ENCODE measurements at regions not wholly inside any gene's neighbourhood (a gene's known extent, or its start where the extent isn't known, plus 50 kb on each side); places are given as distances from the start of the nearest gene placed in this dataset.
"Not testable (repeated sequence)": the region's sequence is repeated elsewhere in the genome, so short reads cannot be mapped to it uniquely, and the experiment has no call there.

GRCh38 chr18:30828700-30829099, 213.8 kb downstream of the DSC3 start:
- no peak for DNase-seq (ENCODE audit: low read depth)

DNA sequence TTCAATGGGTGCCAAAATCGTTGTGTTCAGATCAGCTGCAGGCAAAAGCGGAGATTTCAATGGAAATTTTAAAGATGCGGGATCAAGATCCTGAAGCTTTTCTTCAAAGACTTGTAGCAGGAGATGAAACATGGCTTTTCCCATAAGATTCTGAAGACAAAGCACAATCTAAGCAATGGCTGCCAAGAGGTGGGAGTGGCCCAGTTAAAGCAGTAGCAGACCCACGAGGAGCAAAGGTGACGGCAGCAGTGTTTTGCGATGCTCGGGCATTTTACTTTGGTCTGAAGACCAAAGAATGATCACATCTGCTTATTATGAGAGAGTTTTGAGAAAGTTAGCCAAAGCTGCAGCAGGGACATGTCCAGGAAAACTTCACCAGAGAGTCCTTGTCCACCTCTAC, 222.9 kb downstream of the DSC3 start:
- no peak for DNase-seq (ENCODE audit: low read depth)

- no peak for DNase-seq (ENCODE audit: low read depth)
These were observed 228.1 kb downstream of the DSC3 start for GRCh38 chr18:30814446-30814845.

DNA sequence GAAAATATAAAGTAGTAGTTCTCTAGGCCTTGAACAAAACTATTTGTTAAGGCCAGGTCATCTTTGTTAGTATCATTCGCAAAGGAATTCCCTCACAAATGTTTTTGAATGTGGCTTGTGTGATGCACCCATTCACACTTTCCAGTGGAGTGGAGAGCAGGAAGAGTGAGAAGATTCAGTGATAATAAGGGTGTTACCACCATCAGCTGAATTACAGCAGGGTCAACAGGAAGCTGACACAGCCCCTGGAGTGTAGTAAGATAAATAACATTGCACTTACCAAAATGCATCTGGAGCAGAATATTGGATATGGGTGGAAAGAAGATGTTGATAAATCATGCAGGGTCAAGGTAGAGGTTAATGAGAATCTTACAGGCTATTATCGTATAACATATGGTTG, 231.0 kb downstream of the DSC3 start:
- DNase-seq (ENCODE audit: low read depth): no peak

DNA sequence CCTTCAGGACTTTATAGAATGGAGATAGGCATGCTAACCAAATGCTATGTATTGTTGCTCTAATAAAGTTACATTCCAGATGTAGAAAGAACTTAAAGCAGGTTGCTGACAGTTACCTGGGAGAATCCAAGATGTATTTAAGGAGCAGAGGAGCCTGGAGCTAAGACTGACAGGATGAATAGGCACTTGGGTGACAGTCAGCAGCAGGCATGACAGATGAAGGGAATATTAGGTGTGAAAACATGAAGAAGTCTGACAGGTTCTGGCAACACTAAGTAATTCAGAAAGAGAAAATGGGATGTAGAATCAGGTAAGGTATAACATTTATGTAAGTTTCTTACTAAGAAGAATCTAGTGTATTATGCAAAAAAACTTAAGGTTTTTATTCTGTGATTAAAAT, 232.0 kb downstream of the DSC3 start:
- DNase-seq (ENCODE audit: low read depth): no peak

DNA sequence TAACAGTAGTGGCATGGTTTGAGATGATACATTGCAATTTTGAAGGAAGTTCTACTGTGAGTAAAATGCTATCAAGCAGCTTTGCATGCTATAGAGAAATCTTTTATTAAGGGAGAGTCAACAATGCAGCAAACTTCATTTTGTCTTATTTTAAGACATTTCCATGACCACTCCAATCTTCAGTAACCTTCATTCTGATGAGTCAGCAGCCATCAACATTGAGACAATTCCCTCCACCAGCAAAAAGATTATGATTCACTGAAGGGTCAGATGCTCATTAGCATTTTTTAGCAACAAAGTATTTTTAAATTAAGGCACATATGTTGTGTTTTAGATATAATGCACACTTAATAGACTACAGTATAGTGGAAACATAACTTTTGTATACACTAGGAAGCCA, 235.7 kb downstream of the DSC3 start:
- DNase-seq (ENCODE audit: low read depth): no peak

- no peak for DNase-seq (ENCODE audit: low read depth)
These were observed 241.7 kb downstream of the DSC3 start for GRCh38 chr18:30800800-30801199.

- DNase-seq (ENCODE audit: low read depth): no peak
These were observed 250.5 kb downstream of the DSC3 start for GRCh38 chr18:30792051-30792450.

DNA sequence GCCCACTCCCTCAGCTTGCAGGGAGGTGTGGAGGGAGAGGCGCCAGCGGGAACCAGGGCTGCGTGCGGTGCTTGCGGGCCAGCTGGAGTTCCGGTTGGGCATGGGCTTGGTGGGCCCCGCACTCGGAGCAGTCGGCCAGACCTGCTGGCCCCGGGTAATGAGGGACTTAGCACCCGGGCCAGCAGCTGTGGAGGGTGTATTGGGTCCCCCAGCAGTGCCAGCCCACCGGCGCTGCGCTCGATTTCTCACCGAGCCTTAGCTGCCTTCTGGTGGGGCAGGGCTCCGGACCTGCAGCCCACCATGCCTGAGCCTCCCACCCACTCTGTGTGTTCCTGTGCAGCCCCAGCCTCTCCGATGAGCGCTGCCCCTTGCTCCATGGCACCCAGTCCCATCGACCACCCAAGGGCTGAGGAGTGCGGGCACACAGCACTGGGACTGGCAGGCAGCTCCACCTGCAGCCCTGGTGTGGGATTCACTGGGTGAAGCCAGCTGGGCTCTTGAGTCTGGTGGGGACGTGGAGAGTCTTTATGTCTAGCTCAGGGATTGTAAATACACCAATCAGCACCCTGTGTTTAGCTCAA, 254.0 kb downstream of the DSC3 start:
- DNase-seq (ENCODE audit: low read depth): not testable (repeated sequence)

DNA sequence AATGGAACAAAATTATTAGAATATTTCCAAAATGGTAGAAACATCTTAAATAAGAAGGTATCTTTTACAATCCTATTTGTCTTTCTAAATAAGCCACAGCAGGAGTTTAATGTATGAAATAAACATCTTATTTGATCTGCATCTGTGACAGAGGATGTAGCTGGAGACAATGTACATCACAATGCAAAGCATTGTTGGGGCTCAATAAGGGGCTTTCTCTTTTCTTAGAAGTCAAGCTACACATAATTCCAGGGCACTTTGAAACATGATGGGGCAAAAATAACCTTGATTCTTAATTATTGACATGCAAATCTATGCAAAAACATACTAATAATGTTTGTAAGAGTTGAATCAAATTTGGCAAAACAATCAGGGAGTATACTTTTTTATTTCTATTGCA, 255.1 kb downstream of the DSC3 start:
- DNase-seq (ENCODE audit: low read depth): no peak

- DNase-seq (ENCODE audit: low read depth): no peak
These were observed 260.9 kb downstream of the DSC3 start for GRCh38 chr18:30781601-30782000.

GRCh38 chr18:30775629-30776028, 266.9 kb downstream of the DSC3 start:
- no peak for DNase-seq (ENCODE audit: low read depth)

DNA sequence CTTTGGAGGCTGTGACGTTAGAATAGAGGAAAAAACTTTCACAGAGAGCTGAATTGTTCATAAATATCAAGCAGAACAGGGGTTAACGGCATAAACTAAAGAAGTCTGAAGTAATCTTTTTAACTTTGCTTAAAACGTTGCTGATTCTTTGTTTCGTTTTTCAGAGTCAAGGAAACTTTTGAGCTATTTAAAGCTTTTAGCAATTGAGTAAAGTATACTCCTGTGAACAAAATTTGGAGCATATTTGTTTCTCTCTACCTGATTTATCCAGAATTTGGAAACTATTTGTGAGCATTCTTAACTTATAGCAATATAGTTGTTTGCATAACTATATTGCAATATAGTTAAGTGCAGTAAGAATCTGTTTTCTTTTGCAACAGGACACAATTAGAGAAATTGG, 270.4 kb downstream of the DSC3 start:
- DNase-seq (ENCODE audit: low read depth): not testable (repeated sequence)

DNA sequence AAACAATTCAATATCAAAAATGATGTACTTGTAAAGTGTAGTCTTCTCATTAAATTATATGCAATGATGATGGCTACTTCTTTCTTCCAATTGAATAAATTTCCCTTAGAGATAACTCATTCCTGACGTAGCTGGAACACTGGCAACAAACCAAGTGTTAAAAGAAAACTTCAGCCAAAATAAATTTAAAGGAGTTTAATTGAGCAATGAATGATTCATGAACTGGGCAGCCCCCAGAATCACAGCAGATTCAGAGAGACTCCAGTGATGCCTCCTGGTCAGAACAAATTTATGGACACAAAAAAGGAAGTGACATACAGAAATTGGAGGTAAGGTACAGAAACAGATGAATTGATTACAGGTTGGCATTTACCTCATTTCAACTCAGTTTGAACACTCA, 276.5 kb downstream of the DSC3 start:
- no peak for DNase-seq (ENCODE audit: low read depth)

DNA sequence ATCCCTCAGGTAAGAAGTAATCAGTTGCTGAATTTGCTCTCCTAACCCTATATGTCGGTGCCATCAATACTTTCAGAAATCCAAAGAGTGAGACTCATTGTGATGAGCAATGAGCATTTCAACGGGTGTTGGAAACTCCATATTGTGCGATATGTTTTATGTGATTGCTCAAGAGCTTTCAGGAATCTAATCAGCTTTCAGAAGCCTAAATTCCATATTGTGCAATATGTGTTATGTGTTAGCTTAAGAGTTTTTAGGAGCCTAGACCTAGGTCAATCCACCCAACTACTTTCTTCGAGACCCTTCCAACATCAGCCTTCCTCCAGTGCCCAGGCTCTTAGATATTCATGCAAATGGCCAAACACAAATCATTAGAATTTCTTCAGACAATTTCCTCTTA, 277.3 kb downstream of the DSC3 start:
- DNase-seq (ENCODE audit: low read depth): no peak

DNA sequence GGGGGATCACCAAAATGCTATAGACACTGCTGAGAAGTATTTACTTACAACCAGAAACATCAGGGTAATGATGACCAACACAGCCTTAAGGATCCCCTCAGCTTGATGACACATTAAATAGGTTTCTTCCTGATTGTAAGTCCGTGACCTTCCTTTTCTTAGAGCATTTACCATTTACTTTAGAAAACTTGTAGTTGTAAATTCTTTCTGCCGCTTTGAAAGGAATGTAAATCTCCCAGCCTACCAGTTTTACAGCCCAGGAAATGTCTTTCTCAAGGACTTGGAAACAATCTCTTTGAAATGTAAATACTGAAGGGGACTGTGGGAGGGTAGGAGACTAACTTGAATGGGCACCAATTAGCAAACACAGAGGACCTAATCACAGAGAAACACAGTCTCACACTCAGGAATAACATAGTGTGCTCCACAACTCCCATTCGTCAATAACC, 278.6 kb downstream of the DSC3 start:
- no peak for DNase-seq (ENCODE audit: low read depth)

- DNase-seq (ENCODE audit: low read depth): no peak
These were observed 287.7 kb downstream of the DSC3 start for GRCh38 chr18:30754846-30755245.

GRCh38 chr18:30748541-30748940, 294.0 kb downstream of the DSC3 start:
- DNase-seq (ENCODE audit: low read depth): no peak

GRCh38 chr18:30746224-30746623, 296.3 kb downstream of the DSC3 start:
- no peak for DNase-seq (ENCODE audit: low read depth)

DNA sequence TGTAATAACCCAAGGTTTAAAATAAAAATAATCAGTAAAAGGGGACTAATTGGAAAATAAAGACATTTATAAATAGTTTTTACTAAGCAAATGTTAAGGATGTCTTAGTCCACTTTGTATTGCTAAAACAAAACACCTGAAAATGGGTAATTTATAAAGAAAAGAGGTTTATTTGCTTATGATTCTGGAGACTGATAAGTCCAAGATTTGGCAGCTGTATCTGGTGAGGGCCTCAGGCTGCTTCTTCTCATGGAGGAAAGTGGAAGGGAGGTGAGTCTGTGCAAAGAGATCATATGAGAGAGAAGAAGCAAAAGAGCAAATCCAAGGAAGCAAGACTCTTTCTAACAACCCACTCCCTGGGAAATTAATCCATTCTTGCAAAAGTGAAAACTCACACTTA, 299.5 kb downstream of the DSC3 start:
- no peak for DNase-seq (ENCODE audit: low read depth)

- no peak for DNase-seq (ENCODE audit: low read depth)
These were observed 311.6 kb downstream of the DSC3 start for GRCh38 chr18:30730915-30731314.

DNA sequence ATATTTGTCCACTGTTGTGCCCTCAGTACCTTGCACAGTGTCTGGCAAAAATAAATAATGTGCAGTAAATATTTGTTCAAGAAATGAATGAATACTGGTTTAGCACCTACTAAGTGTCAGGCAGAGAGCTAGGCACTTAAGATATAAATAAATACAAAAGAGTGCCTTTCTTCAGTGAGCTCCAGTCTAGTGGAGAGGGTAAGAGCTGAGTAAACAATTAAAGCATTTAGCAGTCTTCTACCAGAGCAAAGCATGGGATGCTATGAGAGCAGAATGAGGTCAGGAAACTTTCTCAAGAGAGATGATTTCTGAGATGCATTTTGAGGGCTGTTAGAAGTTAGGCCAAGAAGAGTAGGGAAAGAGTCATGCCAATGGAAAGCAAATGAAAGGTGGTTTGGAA, 314.7 kb downstream of the DSC3 start:
- no peak for DNase-seq (ENCODE audit: low read depth)

- DNase-seq (ENCODE audit: low read depth): no peak
These were observed 329.2 kb downstream of the DSC3 start for GRCh38 chr18:30713299-30713698.

- DNase-seq (ENCODE audit: low read depth): no peak
These were observed 330.2 kb downstream of the DSC3 start for GRCh38 chr18:30712383-30712782.

GRCh38 chr18:30709595-30709994, 332.9 kb downstream of the DSC3 start:
- no peak for DNase-seq (ENCODE audit: low read depth)

Data from Daoy (cell line).